ENCODE measurements at regions not wholly inside any gene's neighbourhood (a gene's known extent, or its start where the extent isn't known, plus 50 kb on each side); places are given as distances from the start of the nearest gene placed in this dataset.

- no peak for TF ChIP-seq CTCF (conservative IDR thresholded peaks at IDR 0.05)
- no peak for DNase-seq (ENCODE audit: low read depth, low spot score)
- Mint-ChIP-seq H3K27ac (ENCODE audit: unreplicated experiment) (no peak overlapping the region), H3K4me3 (no peak overlapping the region), H3K36me3 (ENCODE audit: low read depth) (no peaks in the 10 kb centered on the region), H3K9me3 (peaks cover under 1% of the 10 kb centered on the region), H3K4me1 (no peaks in the 10 kb centered on the region), H3K27me3 (ENCODE audit: low read depth) (no peaks in the 10 kb centered on the region)
Measured at GRCh38 chr5:161077936-161078545, 226.0 kb upstream of the ATP10B start.

- no peaks in the 10 kb centered on the region for H3K36me3 Mint-ChIP-seq (ENCODE audit: low read depth)
- no peaks in the 10 kb centered on the region for H3K9me3 Mint-ChIP-seq
- DNase-seq (ENCODE audit: low read depth, low spot score), result no peak
- H3K4me3 Mint-ChIP-seq, result no peak overlapping the region
- H3K27ac Mint-ChIP-seq (ENCODE audit: unreplicated experiment), result no peak overlapping the region
- no peak for TF ChIP-seq CTCF (conservative IDR thresholded peaks at IDR 0.05)
- H3K4me1 Mint-ChIP-seq, result no peaks in the 10 kb centered on the region
- H3K27me3 Mint-ChIP-seq (ENCODE audit: low read depth), result no peaks in the 10 kb centered on the region
Measured at GRCh38 chr5:161077496-161077895, 225.5 kb upstream of the ATP10B start.

GRCh38 chr5:161064781-161065180 lies 212.8 kb upstream of the ATP10B start:
- Mint-ChIP-seq H3K27me3 (ENCODE audit: low read depth) (peaks cover 8% of the 10 kb centered on the region), H3K4me3 (no peak overlapping the region), H3K9me3 (no peaks in the 10 kb centered on the region), H3K36me3 (ENCODE audit: low read depth) (no peaks in the 10 kb centered on the region), H3K4me1 (no peaks in the 10 kb centered on the region), H3K27ac (ENCODE audit: unreplicated experiment) (no peak overlapping the region)
- no peak for DNase-seq (ENCODE audit: low read depth, low spot score)
- TF ChIP-seq CTCF (conservative IDR thresholded peaks at IDR 0.05), result no peak

GRCh38 chr5:161064297-161064696 lies 212.3 kb upstream of the ATP10B start:
- TF ChIP-seq CTCF (conservative IDR thresholded peaks at IDR 0.05), result no peak
- no peaks in the 10 kb centered on the region for H3K36me3 Mint-ChIP-seq (ENCODE audit: low read depth)
- no peaks in the 10 kb centered on the region for H3K9me3 Mint-ChIP-seq
- no peaks in the 10 kb centered on the region for H3K4me1 Mint-ChIP-seq
- peaks cover 8% of the 10 kb centered on the region for H3K27me3 Mint-ChIP-seq (ENCODE audit: low read depth)
- no peak overlapping the region for H3K4me3 Mint-ChIP-seq
- DNase-seq (ENCODE audit: low read depth, low spot score), result no peak
- H3K27ac Mint-ChIP-seq (ENCODE audit: unreplicated experiment), result no peak overlapping the region

GRCh38 chr5:161058781-161059180 lies 206.8 kb upstream of the ATP10B start:
- Mint-ChIP-seq H3K36me3 (ENCODE audit: low read depth) (no peaks in the 10 kb centered on the region), H3K9me3 (no peaks in the 10 kb centered on the region), H3K4me1 (no peaks in the 10 kb centered on the region), H3K27me3 (ENCODE audit: low read depth) (no peaks in the 10 kb centered on the region), H3K27ac (ENCODE audit: unreplicated experiment) (no peak overlapping the region), H3K4me3 (no peak overlapping the region)
- DNase-seq (ENCODE audit: low read depth, low spot score), result no peak
- TF ChIP-seq CTCF (conservative IDR thresholded peaks at IDR 0.05), result no peak
